Panc1 (cell line): ENCODE measurements at regions not wholly inside any gene's neighbourhood (a gene's known extent, or its start where the extent isn't known, plus 50 kb on each side); places are given as distances from the start of the nearest gene placed in this dataset.

Experiments used
- ATAC-seq: fragments of 200-7000 bp; cut with Tn5 transposase; 2 replicates; pipeline ENCODE4 v1.9.1; 2020; ENCODE audit warnings: mild to moderate bottlenecking, moderate library complexity
- BruUV-seq: library from RNA; stranded (reverse); fragments of 400-500 nt; replicated peaks from 2 replicates; lab custom pipeline; 2021; lab: Mats Ljungman, UMichigan
- CTCF ChIA-PET: fragments of 300-600 bp; sonication (Branson Sonifier 250); formaldehyde crosslinking; loops from one replicate; lab custom pipeline; 2022; ENCODE audit warnings: antibody characterized with exemption; lab: Charles Lee
- POLR2A ChIA-PET: fragments of 300-600 bp; sonication (Branson Sonifier 250); formaldehyde crosslinking; loops from one replicate; lab custom pipeline; 2022; ENCODE audit warnings: antibody characterized with exemption; lab: Charles Lee
- DNase-seq: peaks from one replicate; pipeline ENCODE4 v3.0.0-alpha.2; 2010; ENCODE audit warnings: low read depth, low spot score
- H3K27ac ChIP-seq: 2 replicates; pipeline ENCODE4 v1.5.1; 2011; ENCODE audit warnings: mild to moderate bottlenecking, low read length, inconsistent platforms
- H3K27me3 ChIP-seq: fragments of 200-500 bp; sonication (Bioruptor generic); 2 replicates; pipeline ENCODE4 v1.6.0; 2014; ENCODE audit warnings: low read length, inconsistent platforms; ENCODE audit not compliant: control insufficient read depth, insufficient read depth
- H3K36me3 ChIP-seq: fragments of 200-500 bp; sonication (Bioruptor generic); 2 replicates; pipeline ENCODE4 v1.5.1; 2014; ENCODE audit warnings: inconsistent platforms, mild to moderate bottlenecking, low read length, moderate library complexity; ENCODE audit not compliant: control insufficient read depth, insufficient read depth
- H3K4me1 ChIP-seq: 2 replicates; pipeline ENCODE4 v1.5.1; 2011; ENCODE audit warnings: inconsistent platforms, mild to moderate bottlenecking, low read length, moderate library complexity; ENCODE audit not compliant: control insufficient read depth, insufficient read depth
- H3K4me3 ChIP-seq, 2 experiments: 2 replicates each; pipeline ENCODE4 v1.5.1; 2011 to 2012; ENCODE audit warnings: low read depth in 2 of 2, low read length in 2 of 2, mild to moderate bottlenecking in 2 of 2, inconsistent platforms in 1 of 2, moderate library complexity in 1 of 2
- H3K9me3 ChIP-seq: fragments of 200-500 bp; sonication (Bioruptor generic); 2 replicates; pipeline ENCODE4 v1.5.1; 2014; ENCODE audit warnings: low read depth, mild to moderate bottlenecking, inconsistent platforms, low read length, moderate library complexity; ENCODE audit not compliant: control insufficient read depth, insufficient read depth
- POLR2AphosphoS5 ChIP-seq: IDR thresholded peaks from 2 replicates; pipeline ENCODE4 v1.6.1; 2012; ENCODE audit warnings: mild to moderate bottlenecking, low read depth, low read length, moderate library complexity
- SIN3A ChIP-seq: IDR thresholded peaks from 2 replicates; pipeline ENCODE4 v1.6.1; 2012; ENCODE audit warnings: low read depth, mild to moderate bottlenecking, low read length, moderate library complexity, borderline replicate concordance; ENCODE audit not compliant: insufficient read depth
- TCF7L2 ChIP-seq: IDR thresholded peaks from 2 replicates; pipeline ENCODE4 v1.6.1; 2011; ENCODE audit warnings: mild to moderate bottlenecking, low read depth, low read length, inconsistent platforms
- in situ Hi-C: cut with HindIII; loops from 2 replicates; pipeline ENCODE4 v1.10.0; 2016; ENCODE audit warnings: low sequenced_read_pairs, low pct_unique_long_range_greater_than_20kb
- intact Hi-C: fragments of 100-400 bp; cut with micrococcal nuclease; formaldehyde crosslinking; loops from one replicate; pipeline ENCODE4 v1.10.0; 2022; ENCODE audit not compliant: unreplicated experiment
- TF ChIP-seq, protein P1 (sequence below), 2 experiments: IDR thresholded peaks; 2 replicates each; pipeline ENCODE4 v1.6.1; 2011 to 2012; ENCODE audit warnings: low read depth in 2 of 2, control low read depth in 1 of 2, low read length in 1 of 2, mild to moderate bottlenecking in 1 of 2, moderate library complexity in 1 of 2; ENCODE audit not compliant: insufficient read depth in 1 of 2
- TF ChIP-seq, protein P2 (sequence below): fragments of 450-650 bp; IDR thresholded peaks from 2 replicates; pipeline ENCODE4 v1.5.1; 2017; ENCODE audit warnings: mild to moderate bottlenecking

- H3K4me1 ChIP-seq: peaks cover 3% of the 10 kb centered on the region; the same call in 1 of the 2 replicates
- DNase-seq (no peak), ATAC-seq (no peak)
- POLR2A ChIA-PET: no interaction called here
- in situ Hi-C loops: no loop called here
- H3K4me3 ChIP-seq: no peak overlapping the region
- H3K27ac ChIP-seq: no peak overlapping the region
- CTCF ChIA-PET: no interaction called here
- BruUV-seq: no TSS peak
- H3K36me3 ChIP-seq: no peaks in the 10 kb centered on the region
- intact Hi-C loops: no loop called here
- H3K27me3 ChIP-seq: no peaks in the 10 kb centered on the region
- TF ChIP-seq POLR2AphosphoS5 (no peak), SIN3A (no peak), TCF7L2 (no peak)
- TF ChIP-seq, protein P1, sequence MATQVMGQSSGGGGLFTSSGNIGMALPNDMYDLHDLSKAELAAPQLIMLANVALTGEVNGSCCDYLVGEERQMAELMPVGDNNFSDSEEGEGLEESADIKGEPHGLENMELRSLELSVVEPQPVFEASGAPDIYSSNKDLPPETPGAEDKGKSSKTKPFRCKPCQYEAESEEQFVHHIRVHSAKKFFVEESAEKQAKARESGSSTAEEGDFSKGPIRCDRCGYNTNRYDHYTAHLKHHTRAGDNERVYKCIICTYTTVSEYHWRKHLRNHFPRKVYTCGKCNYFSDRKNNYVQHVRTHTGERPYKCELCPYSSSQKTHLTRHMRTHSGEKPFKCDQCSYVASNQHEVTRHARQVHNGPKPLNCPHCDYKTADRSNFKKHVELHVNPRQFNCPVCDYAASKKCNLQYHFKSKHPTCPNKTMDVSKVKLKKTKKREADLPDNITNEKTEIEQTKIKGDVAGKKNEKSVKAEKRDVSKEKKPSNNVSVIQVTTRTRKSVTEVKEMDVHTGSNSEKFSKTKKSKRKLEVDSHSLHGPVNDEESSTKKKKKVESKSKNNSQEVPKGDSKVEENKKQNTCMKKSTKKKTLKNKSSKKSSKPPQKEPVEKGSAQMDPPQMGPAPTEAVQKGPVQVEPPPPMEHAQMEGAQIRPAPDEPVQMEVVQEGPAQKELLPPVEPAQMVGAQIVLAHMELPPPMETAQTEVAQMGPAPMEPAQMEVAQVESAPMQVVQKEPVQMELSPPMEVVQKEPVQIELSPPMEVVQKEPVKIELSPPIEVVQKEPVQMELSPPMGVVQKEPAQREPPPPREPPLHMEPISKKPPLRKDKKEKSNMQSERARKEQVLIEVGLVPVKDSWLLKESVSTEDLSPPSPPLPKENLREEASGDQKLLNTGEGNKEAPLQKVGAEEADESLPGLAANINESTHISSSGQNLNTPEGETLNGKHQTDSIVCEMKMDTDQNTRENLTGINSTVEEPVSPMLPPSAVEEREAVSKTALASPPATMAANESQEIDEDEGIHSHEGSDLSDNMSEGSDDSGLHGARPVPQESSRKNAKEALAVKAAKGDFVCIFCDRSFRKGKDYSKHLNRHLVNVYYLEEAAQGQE (IDR thresholded peaks at IDR 0.05; ENCODE audit: insufficient read depth in 1 of 2, low read depth in 2 of 2, low read length in 1 of 2): no peak
- TF ChIP-seq, protein P2, sequence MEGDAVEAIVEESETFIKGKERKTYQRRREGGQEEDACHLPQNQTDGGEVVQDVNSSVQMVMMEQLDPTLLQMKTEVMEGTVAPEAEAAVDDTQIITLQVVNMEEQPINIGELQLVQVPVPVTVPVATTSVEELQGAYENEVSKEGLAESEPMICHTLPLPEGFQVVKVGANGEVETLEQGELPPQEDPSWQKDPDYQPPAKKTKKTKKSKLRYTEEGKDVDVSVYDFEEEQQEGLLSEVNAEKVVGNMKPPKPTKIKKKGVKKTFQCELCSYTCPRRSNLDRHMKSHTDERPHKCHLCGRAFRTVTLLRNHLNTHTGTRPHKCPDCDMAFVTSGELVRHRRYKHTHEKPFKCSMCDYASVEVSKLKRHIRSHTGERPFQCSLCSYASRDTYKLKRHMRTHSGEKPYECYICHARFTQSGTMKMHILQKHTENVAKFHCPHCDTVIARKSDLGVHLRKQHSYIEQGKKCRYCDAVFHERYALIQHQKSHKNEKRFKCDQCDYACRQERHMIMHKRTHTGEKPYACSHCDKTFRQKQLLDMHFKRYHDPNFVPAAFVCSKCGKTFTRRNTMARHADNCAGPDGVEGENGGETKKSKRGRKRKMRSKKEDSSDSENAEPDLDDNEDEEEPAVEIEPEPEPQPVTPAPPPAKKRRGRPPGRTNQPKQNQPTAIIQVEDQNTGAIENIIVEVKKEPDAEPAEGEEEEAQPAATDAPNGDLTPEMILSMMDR: no peak
- H3K9me3 ChIP-seq: no peaks in the 10 kb centered on the region
Observed at GRCh38 chr6:141986457-141986856, 146.3 kb upstream of the GJE1 start.

DNA sequence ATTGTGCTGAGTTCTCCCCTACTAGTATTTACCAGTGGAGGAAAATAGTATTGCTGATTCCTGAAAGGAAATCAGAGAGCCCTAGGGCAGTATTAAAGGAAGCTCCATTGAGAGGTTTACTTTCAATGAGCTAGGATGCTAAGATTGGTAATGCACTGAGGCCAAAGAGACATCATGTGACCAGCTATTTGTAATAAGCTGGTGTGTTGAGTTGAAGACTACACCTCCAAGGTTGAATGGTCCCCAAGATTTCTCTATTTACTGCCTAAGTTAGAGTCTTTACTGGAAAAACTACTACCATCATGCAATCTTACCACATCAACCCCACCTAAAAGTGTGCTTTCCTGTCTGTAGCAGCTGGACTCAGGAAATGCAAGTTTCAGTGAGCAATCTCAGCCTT, 151.5 kb upstream of the GJE1 start:
- ATAC-seq: no peak
- DNase-seq: no peak
- TF ChIP-seq SIN3A (no peak), POLR2AphosphoS5 (no peak), TCF7L2 (no peak)
- TF ChIP-seq, protein P2: no peak
- TF ChIP-seq, protein P1 (IDR thresholded peaks at IDR 0.05; ENCODE audit: insufficient read depth in 1 of 2, low read depth in 2 of 2, low read length in 1 of 2): no peak
- Histone ChIP-seq H3K4me3 (no peak overlapping the region), H3K9me3 (no peaks in the 10 kb centered on the region), H3K27me3 (no peaks in the 10 kb centered on the region), H3K36me3 (no peaks in the 10 kb centered on the region), H3K27ac (no peak overlapping the region), H3K4me1 (no peaks in the 10 kb centered on the region)
- intact Hi-C loops: no loop called here
- in situ Hi-C loops: no loop called here
- POLR2A ChIA-PET: no interaction called here
- no TSS peak for BruUV-seq
- CTCF ChIA-PET: no interaction called here
